ENCODE measurements at regions not wholly inside any gene's neighbourhood (a gene's known extent, or its start where the extent isn't known, plus 50 kb on each side); places are given as distances from the start of the nearest gene placed in this dataset.

DNA sequence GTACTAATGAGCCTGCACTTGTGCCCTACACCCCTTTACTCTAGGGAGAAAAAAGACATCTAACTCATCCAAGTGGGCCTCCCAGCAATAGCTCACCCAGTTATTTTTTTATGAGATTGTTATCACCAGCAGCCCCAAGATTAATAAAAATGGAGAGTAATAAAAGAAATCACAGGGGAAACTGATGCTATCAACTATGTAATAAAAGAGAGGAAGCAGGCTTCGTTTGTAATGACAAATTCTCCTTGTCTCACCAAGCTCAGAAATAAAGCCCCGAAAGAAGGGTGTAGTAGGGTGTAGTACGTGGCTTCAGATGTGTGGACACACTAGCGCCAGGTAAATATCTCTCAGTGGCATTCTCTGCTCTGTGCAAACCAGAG, 204.9 kb downstream of the USP12 start:
- DNase-seq (ENCODE audit: low read depth): no peak

- no peak for DNase-seq (ENCODE audit: low read depth)
Measured at GRCh38 chr13:26965952-26966700, 205.5 kb downstream of the USP12 start.

- no peak for DNase-seq (ENCODE audit: low read depth)
Measured at GRCh38 chr13:26964278-26965250, 204.0 kb upstream of the GPR12 start.

DNA sequence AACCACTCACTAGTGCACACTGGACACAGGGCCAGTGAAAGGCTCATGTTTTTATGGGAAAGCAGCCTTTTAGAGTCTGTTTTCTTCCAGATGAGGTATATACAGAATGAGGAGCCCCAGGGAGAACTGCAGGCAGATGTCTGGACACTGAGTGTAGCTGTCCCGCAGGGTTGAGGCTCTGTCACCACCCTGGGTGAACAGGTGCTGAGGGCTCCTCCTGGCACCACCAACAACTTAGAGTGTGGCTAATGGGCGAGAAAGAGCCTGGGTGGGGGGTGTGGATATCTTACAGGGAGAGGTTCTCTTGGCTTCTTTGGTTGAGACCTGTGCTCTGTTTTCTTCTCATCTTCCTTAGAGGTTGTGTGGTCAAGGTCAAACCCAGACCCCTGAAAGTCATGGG, 202.1 kb upstream of the GPR12 start:
- DNase-seq (ENCODE audit: low read depth): no peak

- no peak for DNase-seq (ENCODE audit: low read depth)
Measured at GRCh38 chr13:26961890-26962615, 201.5 kb upstream of the GPR12 start.

GRCh38 chr13:26957182-26957581, 196.6 kb upstream of the GPR12 start:
- no peak for DNase-seq (ENCODE audit: low read depth)

DNA sequence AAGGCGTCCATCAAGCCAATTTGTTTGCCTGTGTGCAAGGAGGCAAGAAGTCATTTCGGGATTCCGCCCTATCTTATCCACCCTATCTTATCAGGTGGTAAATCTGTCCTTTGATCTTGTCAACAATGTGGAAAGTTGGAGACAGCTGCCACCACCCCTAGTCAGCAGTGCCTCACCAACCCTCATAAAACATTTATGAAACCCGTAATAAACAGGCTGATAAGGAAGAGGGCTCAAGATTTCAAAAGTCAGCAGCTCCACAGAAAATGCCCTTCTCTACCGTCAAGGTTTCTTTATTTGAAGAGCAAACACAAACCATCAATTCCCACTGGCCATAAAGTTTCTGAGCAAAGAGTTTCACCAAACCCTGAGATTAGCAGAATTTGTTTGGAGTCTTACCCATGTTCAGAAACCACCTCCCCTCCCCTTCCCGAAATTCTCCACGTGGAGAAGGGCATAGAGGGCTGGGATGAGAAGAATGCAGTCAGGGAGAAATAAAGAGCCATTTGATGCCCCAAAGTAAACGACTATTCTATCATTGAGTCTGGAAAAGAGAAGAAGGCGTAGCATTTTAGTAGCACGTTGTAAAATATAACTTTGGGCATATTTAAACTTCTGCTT, 196.0 kb upstream of the GPR12 start:
- DNase-seq (ENCODE audit: low read depth): no peak

DNA sequence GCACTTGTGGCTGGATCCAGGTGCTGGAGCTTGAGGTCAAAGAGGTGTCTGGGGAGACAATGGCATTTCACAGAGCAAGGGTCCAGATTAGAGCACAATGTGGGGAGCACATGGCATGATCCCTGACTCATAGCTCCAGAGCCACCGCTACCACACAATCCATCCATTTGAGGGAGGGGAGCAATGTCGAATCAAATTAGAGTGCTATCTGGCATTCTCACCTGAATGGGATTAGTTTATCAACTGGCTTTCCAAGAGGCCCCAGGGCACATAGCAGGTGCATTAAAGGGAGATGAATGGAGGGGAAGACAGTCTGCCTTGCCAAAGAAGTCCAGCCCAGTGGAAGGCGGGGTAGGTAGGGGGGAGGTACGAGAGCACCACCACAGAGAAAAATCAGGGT, 194.4 kb upstream of the GPR12 start:
- DNase-seq (ENCODE audit: low read depth): no peak

DNA sequence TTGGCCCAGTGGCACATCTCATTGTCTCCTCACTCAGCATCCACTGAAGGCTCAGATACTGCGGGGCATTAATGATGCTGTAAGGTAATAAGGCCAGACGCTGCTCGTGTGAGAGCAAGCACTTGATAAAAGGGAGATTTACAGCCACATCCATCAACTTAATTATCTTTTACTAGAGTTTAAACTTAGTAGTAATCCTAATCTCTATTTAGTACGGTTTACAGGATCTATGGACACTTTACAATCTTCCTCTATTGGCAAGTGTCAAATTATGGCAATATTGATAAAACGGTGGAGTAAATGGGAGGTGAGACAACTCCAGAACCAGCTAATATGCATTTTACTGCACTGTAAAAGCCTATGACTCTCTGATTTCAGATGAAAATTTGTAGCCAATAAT, 192.7 kb upstream of the GPR12 start:
- DNase-seq (ENCODE audit: low read depth): no peak

DNA sequence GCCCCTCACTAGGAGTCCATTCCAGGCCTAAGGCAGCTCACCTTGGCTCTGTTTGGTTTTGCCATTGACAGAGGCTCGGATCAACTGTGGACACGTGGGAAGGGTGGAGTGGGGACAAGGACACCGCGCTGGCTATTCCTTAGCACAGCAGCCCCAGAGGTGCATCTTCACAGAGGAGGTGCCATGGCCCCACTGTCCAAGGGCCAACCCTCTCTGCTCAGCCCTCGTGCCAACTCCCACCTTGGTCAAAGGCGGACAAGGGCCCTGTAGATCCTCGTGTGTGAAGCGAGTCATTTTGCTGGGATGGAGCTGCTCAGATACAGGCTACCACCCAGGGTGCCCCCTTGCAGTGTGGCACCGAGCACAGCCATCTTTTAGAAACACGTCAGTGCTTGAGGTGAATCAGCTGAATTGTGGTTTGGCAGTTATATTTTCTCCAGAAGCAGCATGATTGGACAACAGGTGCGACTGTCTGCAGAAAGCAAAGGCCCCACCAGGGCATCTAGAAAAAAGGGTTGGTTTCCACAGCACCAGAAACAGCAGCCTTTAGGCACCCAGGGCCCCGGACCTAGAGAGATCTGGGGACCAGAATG, 192.1 kb upstream of the GPR12 start:
- no peak for DNase-seq (ENCODE audit: low read depth)

GRCh38 chr13:26951581-26952177, 191.1 kb upstream of the GPR12 start:
- no peak for DNase-seq (ENCODE audit: low read depth)

- no peak for DNase-seq (ENCODE audit: low read depth)
Measured at GRCh38 chr13:26950968-26951367, 190.4 kb upstream of the GPR12 start.

DNA sequence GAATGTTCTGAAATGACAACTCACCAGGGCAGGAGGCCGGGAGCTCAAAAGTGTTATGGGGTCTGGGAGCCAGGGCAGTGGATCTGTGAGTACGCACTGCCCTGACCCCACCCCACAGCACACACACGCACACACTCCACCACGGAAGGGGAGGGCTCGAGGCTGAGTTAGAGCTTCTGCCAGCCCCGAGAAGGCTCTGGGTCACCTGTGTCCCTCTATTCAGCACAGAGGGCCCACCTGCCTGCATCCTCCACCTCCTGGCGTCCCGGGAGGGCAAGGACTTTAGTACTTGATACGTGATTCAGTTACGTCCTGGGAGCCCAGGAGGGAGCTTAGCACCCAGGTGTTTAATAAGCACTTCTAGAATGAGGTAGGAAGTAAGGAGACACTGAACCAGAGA, 190.0 kb upstream of the GPR12 start:
- DNase-seq (ENCODE audit: low read depth): no peak

- DNase-seq (ENCODE audit: low read depth): no peak
Measured at GRCh38 chr13:26949701-26950502, 189.3 kb upstream of the GPR12 start.

DNA sequence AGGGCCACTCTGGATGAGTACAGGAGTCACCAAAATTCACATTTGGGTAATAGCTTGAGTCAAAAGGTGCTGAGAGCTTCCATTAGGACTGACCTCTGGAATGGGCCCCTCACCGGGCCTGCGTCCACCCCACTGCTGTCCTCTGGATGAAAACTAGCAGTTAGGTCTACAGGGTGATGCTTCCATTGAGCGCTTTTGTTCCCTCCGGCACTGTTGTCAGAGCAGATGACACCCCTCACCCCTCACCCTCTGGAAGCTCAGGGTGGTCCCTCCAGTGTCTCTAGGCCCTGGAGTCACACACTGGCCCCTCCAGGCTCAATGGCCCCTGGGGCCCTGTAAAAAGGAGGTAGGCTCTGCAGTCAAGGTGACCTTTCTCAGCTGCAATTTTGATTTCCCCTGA, 187.8 kb upstream of the GPR12 start:
- no peak for DNase-seq (ENCODE audit: low read depth)

DNA sequence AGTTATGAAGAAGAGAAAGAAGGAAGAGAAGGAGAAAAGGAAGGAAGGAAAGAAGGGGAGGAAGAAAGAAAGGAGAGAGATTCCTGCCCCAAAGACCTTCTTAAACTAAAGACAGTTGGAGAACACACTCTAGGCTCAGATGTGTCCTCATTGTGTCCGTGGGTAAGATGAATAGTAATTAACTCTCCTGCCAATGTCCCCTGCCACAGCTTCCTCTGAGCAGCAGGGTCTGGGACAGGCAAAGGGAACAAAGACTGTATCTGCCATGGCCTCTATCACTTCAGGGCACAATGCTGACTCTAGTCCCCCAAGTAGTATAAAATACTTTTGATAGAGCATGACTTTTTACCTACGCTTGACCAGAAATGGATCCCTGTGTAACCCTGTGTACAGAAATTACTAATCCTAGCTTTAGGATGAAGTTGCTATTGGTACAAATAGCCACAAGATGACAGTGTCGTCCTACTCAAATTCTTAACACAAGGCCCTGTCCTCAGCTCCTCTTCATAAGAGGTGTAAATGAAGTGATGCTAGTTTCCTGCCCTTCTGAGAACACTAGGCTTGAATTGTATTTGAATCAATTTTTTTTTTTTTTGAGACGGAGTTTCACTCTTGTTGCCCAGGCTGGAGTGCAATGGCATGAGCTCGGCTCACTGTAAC, 186.2 kb upstream of the GPR12 start:
- DNase-seq (ENCODE audit: low read depth): no peak

GRCh38 chr13:26943748-26944147, 183.2 kb upstream of the GPR12 start:
- no peak for DNase-seq (ENCODE audit: low read depth)

DNA sequence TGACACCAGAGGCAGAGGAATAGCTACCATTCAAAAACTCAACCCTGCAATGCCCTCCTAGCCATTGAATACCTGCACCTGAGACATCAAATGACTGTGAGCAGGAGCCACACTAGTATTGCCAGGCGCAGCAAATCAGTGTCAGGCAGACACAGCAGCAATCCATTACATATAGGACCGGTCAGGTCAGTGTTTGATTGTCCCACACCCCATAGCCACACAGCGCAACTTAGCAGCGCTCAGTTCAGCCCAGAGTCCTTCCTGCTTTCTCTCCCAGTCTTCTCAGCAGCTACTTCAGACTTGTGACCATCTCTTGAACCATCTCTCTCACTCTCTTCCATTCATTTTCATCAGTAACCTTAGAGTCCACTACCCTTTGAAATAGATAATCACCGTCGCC, 181.6 kb upstream of the GPR12 start:
- no peak for DNase-seq (ENCODE audit: low read depth)

GRCh38 chr13:26941345-26942174, 181.0 kb upstream of the GPR12 start:
- no peak for DNase-seq (ENCODE audit: low read depth)
